VCaP (cell line): ENCODE measurements at regions not wholly inside any gene's neighbourhood (a gene's known extent, or its start where the extent isn't known, plus 50 kb on each side); places are given as distances from the start of the nearest gene placed in this dataset.

Experiments used
- H3K27ac ChIP-seq: fragments of 450-650 bp; 2 replicates; pipeline ENCODE4 v1.5.1; 2017
- CTCF ChIP-seq: fragments of 450-650 bp; conservative IDR thresholded peaks from 2 replicates; pipeline ENCODE4 v1.5.1; 2017; ENCODE audit warnings: mild to moderate bottlenecking, moderate library complexity

- no peak overlapping the region for H3K27ac ChIP-seq
- TF ChIP-seq CTCF, result no peak
These were observed 332.7 kb upstream of the NOVA1 start for GRCh38 chr14:26930576-26930975.

- TF ChIP-seq CTCF, result no peak
- no peak overlapping the region for H3K27ac ChIP-seq
These were observed 334.8 kb upstream of the NOVA1 start for GRCh38 chr14:26932606-26933005.

- TF ChIP-seq CTCF, result no peak
- no peak overlapping the region for H3K27ac ChIP-seq
These were observed 335.6 kb upstream of the NOVA1 start for GRCh38 chr14:26933431-26933830.

GRCh38 chr14:26934151-26934550, 336.3 kb upstream of the NOVA1 start:
- TF ChIP-seq CTCF, result no peak
- H3K27ac ChIP-seq, result no peak overlapping the region

- TF ChIP-seq CTCF, result no peak
- no peak overlapping the region for H3K27ac ChIP-seq
These were observed 337.9 kb upstream of the NOVA1 start for GRCh38 chr14:26935733-26936132.

- no peak for TF ChIP-seq CTCF
- no peak overlapping the region for H3K27ac ChIP-seq
These were observed 340.2 kb upstream of the NOVA1 start for GRCh38 chr14:26938054-26938453.

- TF ChIP-seq CTCF, result no peak
- H3K27ac ChIP-seq, result no peak overlapping the region
These were observed 341.9 kb upstream of the NOVA1 start for GRCh38 chr14:26939755-26940154.

GRCh38 chr14:26941521-26941920, 343.7 kb upstream of the NOVA1 start:
- TF ChIP-seq CTCF, result no peak
- H3K27ac ChIP-seq, result no peak overlapping the region
